A673 (cell line): ENCODE measurements at regions not wholly inside any gene's neighbourhood (a gene's known extent, or its start where the extent isn't known, plus 50 kb on each side); places are given as distances from the start of the nearest gene placed in this dataset.

Experiments
- BruUV-seq: library from RNA; stranded (reverse); fragments of 400-500 nt; replicated peaks from 2 replicates; lab custom pipeline; 2021; lab: Mats Ljungman, UMichigan
- CTCF ChIA-PET: fragments of 300-600 bp; sonication (Branson Sonifier 250); formaldehyde crosslinking; loops from one replicate; lab custom pipeline; 2022; ENCODE audit warnings: antibody characterized with exemption; lab: Charles Lee
- POLR2A ChIA-PET: fragments of 300-600 bp; sonication (Branson Sonifier 250); formaldehyde crosslinking; loops from one replicate; lab custom pipeline; 2022; ENCODE audit warnings: antibody characterized with exemption; ENCODE audit not compliant: low non-redundant PET; lab: Charles Lee
- DNase-seq: peaks from one replicate; pipeline ENCODE4 v3.0.0-alpha.2; 2015; ENCODE audit warnings: low spot score
- H3K27ac ChIP-seq: fragments of 200-600 bp; sonication (generic); 2 replicates; pipeline ENCODE4 v1.5.1; 2016; ENCODE audit warnings: mixed run types, low read depth, mild to moderate bottlenecking, mixed read lengths, antibody characterized with exemption, low read length; ENCODE audit not compliant: poor library complexity, severe bottlenecking
- H3K27me3 ChIP-seq: fragments of 200-600 bp; sonication (generic); replicated peaks from 2 replicates; pipeline ENCODE4 v1.6.1; 2017; ENCODE audit warnings: mixed run types, low read depth, mild to moderate bottlenecking, mixed read lengths, antibody characterized with exemption, low read length; ENCODE audit not compliant: insufficient read depth, poor library complexity
- H3K36me3 ChIP-seq: fragments of 200-600 bp; sonication (generic); 2 replicates; pipeline ENCODE4 v1.6.1; 2016; ENCODE audit warnings: mixed run types, mild to moderate bottlenecking, mixed read lengths, antibody characterized with exemption, low read length; ENCODE audit not compliant: insufficient read depth, poor library complexity, severe bottlenecking
- H3K4me1 ChIP-seq: fragments of 200-600 bp; sonication (generic); 2 replicates; pipeline ENCODE4 v1.6.1; 2017; ENCODE audit warnings: mixed run types, mild to moderate bottlenecking, mixed read lengths, antibody characterized with exemption, low read length; ENCODE audit not compliant: insufficient read depth, poor library complexity, severe bottlenecking
- H3K4me3 ChIP-seq: fragments of 200-600 bp; sonication (generic); 2 replicates; pipeline ENCODE4 v1.5.1; 2016; ENCODE audit warnings: low read depth, mixed run types, mild to moderate bottlenecking, mixed read lengths, low read length; ENCODE audit not compliant: poor library complexity, severe bottlenecking
- H3K9me3 ChIP-seq: fragments of 200-600 bp; sonication (generic); 2 replicates; pipeline ENCODE4 v1.6.1; 2016; ENCODE audit warnings: mixed run types, low read depth, mild to moderate bottlenecking, mixed read lengths, antibody characterized with exemption, low read length; ENCODE audit not compliant: poor library complexity, severe bottlenecking
- EZH2 ChIP-seq: fragments of 200-600 bp; sonication (generic); IDR thresholded peaks from 2 replicates; pipeline ENCODE4 v1.6.1; 2017; ENCODE audit warnings: borderline replicate concordance, low read depth, mild to moderate bottlenecking, mixed read lengths, antibody characterized with exemption, low read length; ENCODE audit not compliant: poor library complexity, severe bottlenecking
- intact Hi-C: fragments of 100-400 bp; cut with micrococcal nuclease; formaldehyde crosslinking; loops from one replicate; pipeline ENCODE4 v1.10.0; 2022; ENCODE audit not compliant: unreplicated experiment
- TF ChIP-seq, protein P1 (sequence below): fragments of 300-800, 200-600 bp; sonication (generic); conservative IDR thresholded peaks from 2 replicates; pipeline ENCODE4 v1.5.1; 2017; ENCODE audit warnings: low read depth, mild to moderate bottlenecking, antibody characterized with exemption, low read length, moderate library complexity, mixed read lengths

DNA sequence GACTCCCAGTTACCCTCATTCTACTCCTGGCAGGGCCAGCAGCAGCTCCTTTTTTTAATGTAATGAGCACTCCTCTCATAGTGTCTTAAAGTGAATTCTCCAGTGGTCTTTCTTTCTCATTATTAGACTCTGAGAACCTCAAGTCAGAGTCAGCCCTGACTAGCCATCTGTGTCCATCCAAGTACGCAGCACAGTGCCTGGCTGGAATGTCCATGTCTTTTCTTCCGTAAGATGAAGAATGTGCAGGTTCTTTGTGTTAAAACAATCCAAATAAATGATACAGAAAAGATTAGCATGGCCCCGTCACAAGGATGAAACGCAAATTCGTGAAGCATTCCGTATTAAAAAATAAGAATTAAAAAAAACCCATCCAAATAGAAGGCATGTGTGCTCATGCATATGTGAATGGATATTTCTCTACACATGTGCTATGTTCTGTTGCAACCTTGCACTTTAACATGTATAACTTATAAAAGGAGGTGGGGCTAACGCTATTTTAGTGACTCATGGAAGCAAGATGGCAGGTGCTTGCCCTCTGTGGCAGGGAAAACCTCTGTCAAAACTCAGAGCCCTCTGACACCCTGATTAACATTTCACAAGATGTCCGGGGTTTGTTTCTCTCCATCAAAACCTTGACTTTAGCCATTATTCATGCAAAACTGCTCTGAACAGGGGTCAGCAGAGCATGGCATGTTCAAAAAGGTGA is 170.7 kb upstream of the TOPAZ1 start:
- intact Hi-C loops = no loop called here

DNA sequence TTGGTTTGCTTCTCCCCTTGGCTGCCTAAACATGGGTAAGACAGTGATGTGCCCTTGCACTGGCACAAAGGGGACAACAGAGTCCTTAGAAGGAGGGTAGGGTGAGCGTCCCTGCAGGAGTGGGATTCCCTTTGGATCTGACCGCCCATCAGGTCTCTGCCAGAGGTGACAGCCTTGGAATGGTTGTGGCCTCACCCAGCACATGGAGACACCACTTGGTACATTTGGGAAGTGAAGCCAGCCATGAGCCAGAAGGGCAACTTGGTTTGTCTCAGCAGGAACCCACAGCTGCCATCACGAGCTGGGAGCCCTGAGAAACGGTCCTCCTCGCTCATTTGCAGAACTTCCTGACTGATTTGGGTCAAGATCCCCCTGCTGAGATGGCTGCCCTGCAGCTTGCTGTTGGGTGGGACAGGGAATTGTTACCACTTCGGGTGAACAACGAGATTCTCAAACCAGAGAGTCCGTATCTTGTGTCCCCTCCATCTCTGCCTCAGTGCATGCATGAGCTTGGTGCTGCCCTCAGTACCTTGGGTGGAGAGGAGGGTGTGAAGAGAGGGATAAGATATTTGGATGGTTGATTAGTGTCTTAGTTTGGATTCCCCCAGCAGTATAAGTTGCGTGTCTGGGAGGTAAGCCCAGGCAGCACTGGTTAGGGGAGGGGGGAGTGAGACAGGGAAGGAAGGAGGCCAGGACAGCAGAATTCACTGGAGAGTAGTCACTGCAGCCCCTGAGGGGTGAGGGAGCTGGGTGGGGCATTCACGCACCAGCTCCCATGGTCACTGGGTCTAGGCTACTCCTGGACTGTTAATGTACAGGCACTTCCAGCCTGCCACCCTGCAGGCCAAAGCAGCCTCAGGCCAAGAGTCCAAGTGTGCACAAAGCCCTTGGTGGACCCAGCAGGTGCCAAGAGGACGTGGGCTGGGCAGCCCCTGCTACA is 168.8 kb upstream of the TOPAZ1 start:
- Histone ChIP-seq H3K9me3 (no peaks in the 10 kb centered on the region), H3K4me1 (no peaks in the 10 kb centered on the region), H3K27me3 (no peaks in the 10 kb centered on the region), H3K36me3 (no peaks in the 10 kb centered on the region), H3K4me3 (no peak overlapping the region), H3K27ac (no peak overlapping the region)
- no peak for TF ChIP-seq EZH2
- TF ChIP-seq, protein P1, sequence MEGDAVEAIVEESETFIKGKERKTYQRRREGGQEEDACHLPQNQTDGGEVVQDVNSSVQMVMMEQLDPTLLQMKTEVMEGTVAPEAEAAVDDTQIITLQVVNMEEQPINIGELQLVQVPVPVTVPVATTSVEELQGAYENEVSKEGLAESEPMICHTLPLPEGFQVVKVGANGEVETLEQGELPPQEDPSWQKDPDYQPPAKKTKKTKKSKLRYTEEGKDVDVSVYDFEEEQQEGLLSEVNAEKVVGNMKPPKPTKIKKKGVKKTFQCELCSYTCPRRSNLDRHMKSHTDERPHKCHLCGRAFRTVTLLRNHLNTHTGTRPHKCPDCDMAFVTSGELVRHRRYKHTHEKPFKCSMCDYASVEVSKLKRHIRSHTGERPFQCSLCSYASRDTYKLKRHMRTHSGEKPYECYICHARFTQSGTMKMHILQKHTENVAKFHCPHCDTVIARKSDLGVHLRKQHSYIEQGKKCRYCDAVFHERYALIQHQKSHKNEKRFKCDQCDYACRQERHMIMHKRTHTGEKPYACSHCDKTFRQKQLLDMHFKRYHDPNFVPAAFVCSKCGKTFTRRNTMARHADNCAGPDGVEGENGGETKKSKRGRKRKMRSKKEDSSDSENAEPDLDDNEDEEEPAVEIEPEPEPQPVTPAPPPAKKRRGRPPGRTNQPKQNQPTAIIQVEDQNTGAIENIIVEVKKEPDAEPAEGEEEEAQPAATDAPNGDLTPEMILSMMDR = no peak
- ChIA-PET CTCF (no interaction called here), POLR2A (no interaction called here)
- BruUV-seq = no TSS peak
- no peak for DNase-seq
- intact Hi-C loops = no loop called here

More for the DNA sequence above, 170.7 kb upstream of the TOPAZ1 start:
- no peak overlapping the region for H3K4me3 ChIP-seq
- no peaks in the 10 kb centered on the region for H3K9me3 ChIP-seq
- no peaks in the 10 kb centered on the region for H3K27me3 ChIP-seq
- TF ChIP-seq, protein P1 = no peak
- TF ChIP-seq EZH2 = no peak
- no peaks in the 10 kb centered on the region for H3K4me1 ChIP-seq
- ChIA-PET POLR2A (no interaction called here), CTCF (no interaction called here)
- DNase-seq = no peak
- no peaks in the 10 kb centered on the region for H3K36me3 ChIP-seq
- no peak overlapping the region for H3K27ac ChIP-seq
- BruUV-seq = no TSS peak

DNA sequence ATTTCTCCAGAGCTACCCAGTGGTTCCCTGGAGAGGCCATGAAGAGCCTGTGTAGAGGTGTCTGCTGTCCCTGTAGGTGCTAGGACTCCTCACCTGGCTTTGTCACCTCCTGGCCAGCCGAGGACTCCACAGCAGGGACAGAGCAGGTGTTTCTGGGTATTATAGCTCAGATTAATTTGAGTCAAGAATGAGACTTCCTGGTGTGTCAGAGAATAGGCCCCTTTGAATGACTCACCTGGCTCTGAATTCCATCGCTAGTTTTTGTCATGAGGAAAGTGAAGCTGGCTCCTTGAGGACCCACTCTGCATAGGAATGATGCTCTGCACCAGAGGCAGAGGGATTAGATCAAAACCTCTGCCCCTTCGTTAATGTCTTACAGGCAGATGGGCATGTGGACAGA is 167.5 kb upstream of the TOPAZ1 start:
- no TSS peak for BruUV-seq
- ChIA-PET POLR2A (no interaction called here), CTCF (no interaction called here)
- no peaks in the 10 kb centered on the region for H3K36me3 ChIP-seq
- intact Hi-C loops = no loop called here
- H3K27ac ChIP-seq = no peak overlapping the region
- no peaks in the 10 kb centered on the region for H3K27me3 ChIP-seq
- no peak overlapping the region for H3K4me3 ChIP-seq
- no peak for DNase-seq
- TF ChIP-seq, protein P1 = no peak
- TF ChIP-seq EZH2 = no peak
- no peaks in the 10 kb centered on the region for H3K4me1 ChIP-seq
- H3K9me3 ChIP-seq = no peaks in the 10 kb centered on the region
